HG03460 (cell line): ENCODE measurements at regions not wholly inside any gene's neighbourhood (a gene's known extent, or its start where the extent isn't known, plus 50 kb on each side); places are given as distances from the start of the nearest gene placed in this dataset.
A peak's percentile ranks its signal among the peaks of the same experiment; 100 is the strongest.

Experiments
- ATAC-seq: cut with Tn5 transposase; IDR thresholded peaks from one replicate; pipeline ENCODE4 v1.9.1; 2021; ENCODE audit not compliant: unreplicated experiment

GRCh38 chr6:21986703-21987102 lies 310.1 kb downstream of the PRL start:
- ATAC-seq: no peak

DNA sequence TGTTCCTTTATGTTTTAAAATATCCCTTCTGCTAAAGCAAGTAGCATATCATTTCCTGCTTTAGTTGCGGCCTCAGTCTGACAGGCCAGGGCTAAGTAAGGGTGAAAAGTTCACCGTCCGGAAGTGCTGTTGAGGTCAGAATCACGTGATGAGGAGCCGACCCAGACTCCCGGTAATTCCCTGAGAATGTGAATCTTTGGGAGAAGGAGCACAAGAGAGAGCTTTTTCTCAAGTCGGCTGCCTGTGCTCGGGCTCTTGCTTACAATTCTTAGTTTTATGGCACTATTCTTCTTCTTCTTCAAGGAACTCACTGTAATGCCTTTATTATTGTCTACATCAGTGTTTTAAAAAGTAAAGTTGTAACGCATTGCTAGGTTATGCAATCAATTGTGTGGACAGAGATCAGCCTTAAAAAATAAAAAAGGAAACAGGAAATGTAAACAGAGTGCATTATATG lies 309.3 kb downstream of the PRL start:
- ATAC-seq: peak; percentile 93

GRCh38 chr6:21990577-21990976 lies 306.3 kb downstream of the PRL start:
- no peak for ATAC-seq

DNA sequence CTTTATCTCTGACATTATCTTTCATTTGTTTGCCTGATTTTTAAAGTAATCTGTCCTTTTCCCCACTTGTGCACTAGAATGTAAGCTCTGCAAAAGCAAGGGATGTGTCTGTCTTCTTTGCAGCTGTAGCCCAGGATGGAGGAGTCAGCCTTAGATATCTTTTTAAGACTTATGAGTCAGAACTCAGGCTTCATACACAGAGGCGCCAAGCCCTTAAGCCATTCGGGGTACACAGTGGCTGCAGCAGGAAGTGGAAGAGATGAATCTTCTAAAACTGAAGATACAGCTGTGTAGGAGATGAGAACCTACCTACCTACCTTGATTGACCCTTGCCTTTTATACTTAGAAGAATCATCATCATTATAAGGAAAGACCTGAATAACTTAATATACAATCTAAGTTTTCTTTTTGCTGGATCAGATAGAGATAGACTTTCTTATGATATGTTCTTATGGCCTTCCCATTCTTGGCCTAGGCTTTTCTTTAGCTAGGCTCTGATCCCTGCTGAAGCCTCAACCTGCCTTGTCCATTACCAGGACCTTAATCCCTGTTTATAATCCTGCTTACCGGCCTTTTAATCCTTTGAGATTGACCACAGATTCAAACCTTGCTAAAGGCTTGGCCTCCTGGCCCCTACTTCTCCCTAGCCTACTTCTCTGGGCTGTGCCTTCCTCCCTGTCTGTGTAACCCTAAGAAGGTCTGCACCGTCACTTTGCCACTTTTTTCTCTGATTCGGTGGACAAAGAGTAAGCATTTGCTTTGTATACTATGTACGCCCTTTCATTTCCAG lies 304.5 kb downstream of the PRL start:
- no peak for ATAC-seq

DNA sequence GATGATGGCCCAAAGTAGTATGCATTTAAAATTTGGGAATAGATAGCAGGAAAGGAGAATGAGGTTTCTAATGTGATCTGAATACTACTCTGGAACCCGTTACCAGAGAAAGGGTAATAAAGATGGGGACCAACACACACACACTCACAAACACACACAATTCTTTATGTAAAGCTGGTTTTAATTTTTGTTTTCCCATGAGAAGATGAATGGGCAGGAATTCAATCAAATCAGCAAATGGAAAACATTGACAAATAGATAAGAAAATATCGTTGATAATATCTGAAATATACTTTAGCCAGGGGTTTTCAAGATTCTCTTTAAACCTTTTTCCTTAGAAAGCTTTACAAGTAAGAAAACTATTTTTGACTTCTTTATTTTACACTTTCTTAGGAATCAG lies 303.0 kb downstream of the PRL start:
- no peak for ATAC-seq

- no peak for ATAC-seq
These were observed 302.0 kb downstream of the PRL start for GRCh38 chr6:21994821-21995220.

GRCh38 chr6:21995318-21995717 lies 301.5 kb downstream of the PRL start:
- no peak for ATAC-seq

- no peak for ATAC-seq
These were observed 300.3 kb downstream of the PRL start for GRCh38 chr6:21996425-21997118.

GRCh38 chr6:21997119-21998037 lies 299.5 kb downstream of the PRL start:
- no peak for ATAC-seq

DNA sequence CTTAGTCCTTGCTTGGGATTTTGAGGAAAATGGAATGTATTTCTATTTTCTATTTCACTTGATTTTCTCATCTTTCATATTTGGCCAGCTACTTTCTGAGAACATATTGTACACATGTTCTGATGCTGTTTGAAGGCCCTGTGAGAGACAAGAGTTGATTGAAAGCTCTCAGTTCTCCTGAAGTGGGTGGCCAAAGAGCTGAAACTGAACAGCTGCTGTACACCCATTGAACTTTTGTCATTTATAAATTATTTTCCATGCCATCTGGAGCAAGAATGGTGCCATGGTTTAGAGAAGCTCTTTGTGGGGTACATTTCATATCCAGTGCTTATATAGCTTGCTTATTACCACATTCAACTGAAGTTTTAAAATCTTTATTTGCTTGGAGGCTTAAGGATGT lies 298.3 kb downstream of the PRL start:
- ATAC-seq: no peak

DNA sequence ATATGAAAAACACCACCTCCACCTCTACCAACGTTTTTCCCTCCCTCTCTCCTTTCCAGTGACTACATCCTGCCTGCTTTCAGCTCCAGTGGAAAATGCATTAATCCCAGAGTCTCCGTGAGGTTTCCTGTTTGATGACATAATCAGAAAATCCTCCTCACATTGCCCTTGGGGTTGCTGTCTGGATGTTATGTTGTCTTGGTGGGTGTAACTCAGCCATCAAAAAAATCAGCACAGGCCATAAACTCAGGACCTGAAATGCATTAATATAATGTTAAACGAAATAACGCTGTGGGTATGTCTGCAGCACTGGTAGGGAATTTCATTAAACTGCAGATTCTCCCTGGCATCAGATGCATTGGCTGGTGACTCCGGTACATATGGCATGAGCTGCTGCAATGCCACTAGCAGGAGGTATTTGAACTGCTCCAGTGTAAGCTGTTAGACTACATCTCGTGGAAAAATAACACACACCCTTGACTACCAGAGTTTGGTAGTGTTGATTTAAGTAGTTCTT lies 297.8 kb downstream of the PRL start:
- ATAC-seq: no peak

- ATAC-seq: no peak
These were observed 297.1 kb downstream of the PRL start for GRCh38 chr6:21999741-22000140.

DNA sequence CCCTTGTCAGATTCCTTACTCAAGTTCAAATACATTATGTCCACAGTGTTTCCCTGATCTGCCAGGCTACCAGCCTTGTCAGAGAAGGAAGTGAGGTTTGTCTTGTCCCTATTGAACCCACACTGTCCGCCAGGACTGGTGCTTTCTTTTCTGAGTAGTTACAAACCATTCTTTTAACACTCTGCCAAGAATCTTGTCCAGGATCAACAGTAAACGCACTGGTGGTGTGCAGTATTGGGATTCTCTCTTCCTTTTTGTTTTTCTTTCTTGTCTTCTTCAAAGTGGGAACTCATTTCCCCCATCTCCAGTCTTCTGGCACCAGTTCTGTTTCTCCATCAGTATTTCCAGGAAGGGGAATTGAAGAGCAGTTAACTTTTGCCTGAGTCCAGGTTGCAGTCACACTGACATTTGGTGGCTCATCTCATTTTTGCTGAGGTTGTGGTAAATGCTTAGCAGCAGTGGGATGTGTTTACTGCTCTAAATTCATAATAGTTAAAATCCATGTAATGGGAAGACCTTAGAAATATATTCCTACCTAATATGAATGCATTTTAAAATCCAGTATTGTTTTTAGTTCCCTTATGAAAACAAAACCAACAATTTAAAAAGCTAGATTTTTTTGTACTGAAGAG lies 295.3 kb downstream of the PRL start:
- ATAC-seq: no peak

- no peak for ATAC-seq
These were observed 293.5 kb downstream of the PRL start for GRCh38 chr6:22003287-22003686.

DNA sequence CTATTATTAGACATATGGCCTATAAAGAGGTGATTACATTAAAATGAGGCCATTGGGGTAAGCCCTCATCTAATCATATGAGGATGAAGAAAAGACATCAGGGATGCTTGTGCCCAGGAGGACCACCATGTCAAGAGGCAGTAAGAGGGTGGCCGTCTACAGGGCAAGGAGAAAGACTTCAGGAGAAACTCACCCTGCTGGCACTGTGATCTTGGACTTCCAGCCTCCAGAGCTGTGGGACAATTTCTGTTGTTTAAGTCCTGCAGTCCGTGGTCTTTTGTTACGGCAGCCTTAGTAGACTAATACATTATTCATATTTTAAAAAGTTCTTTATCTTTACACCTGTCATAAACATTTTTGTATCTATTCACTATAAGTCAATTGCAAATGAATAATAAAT lies 290.0 kb downstream of the PRL start:
- ATAC-seq: no peak

GRCh38 chr6:22007469-22007868 lies 289.4 kb downstream of the PRL start:
- no peak for ATAC-seq

GRCh38 chr6:22008248-22008836 lies 288.5 kb downstream of the PRL start:
- no peak for ATAC-seq

GRCh38 chr6:22010102-22010501 lies 286.7 kb downstream of the PRL start:
- no peak for ATAC-seq

GRCh38 chr6:22015216-22015615 lies 281.6 kb downstream of the PRL start:
- no peak for ATAC-seq

GRCh38 chr6:22015944-22016343 lies 280.9 kb downstream of the PRL start:
- ATAC-seq: no peak
